ENCODE measurements at regions not wholly inside any gene's neighbourhood (a gene's known extent, or its start where the extent isn't known, plus 50 kb on each side); places are given as distances from the start of the nearest gene placed in this dataset.

- Histone ChIP-seq H3K27me3 (ENCODE audit: control insufficient read depth in 2 of 2, insufficient read depth in 2 of 2, low read length in 2 of 2) (no peaks in the 10 kb centered on the region), H4K20me1 (replicated peaks; ENCODE audit: control insufficient read depth, insufficient read depth, low read length) (no peaks in the 10 kb centered on the region), H2AFZ (ENCODE audit: low read depth, low read length) (no peak overlapping the region), H3K79me2 (ENCODE audit: control insufficient read depth, insufficient read depth, low read length) (no peaks in the 10 kb centered on the region), H3K4me3 (no peak overlapping the region), H3K9me3 (replicated peaks; ENCODE audit: control insufficient read depth, insufficient read depth, low read depth, low read length) (no peaks in the 10 kb centered on the region), H3K4me1 (replicated peaks in 1 of 2; ENCODE audit: control insufficient read depth in 2 of 2, insufficient read depth in 2 of 2, low read length in 2 of 2) (no peaks in the 10 kb centered on the region), H3K9me1 (ENCODE audit: control insufficient read depth, insufficient read depth, low read length) (no peaks in the 10 kb centered on the region), H3K27ac (ENCODE audit: extremely low read depth, low read depth, low read length) (no peak overlapping the region), H3K4me2 (ENCODE audit: insufficient read depth, low read length) (no peak overlapping the region), H3K9ac (ENCODE audit: insufficient read depth in 1 of 2, low read depth in 2 of 2, low read length in 2 of 2) (no peak overlapping the region), H3K36me3 (ENCODE audit: control insufficient read depth, insufficient read depth, low read length) (no peaks in the 10 kb centered on the region)
- CTCF ChIA-PET (ENCODE audit: low intra/inter-chr PET ratio) = no interaction called here
- no peak for ATAC-seq
- intact Hi-C loops (cut with micrococcal nuclease) = no loop called here
- DNase-seq (ENCODE audit: extremely low read depth in 1 of 4, low spot score in 3 of 4) = no peak
- in situ Hi-C loops (cut with MboI) = no loop called here
- no TSS peak for BruUV-seq (replicated peaks)
- POLR2A ChIA-PET = no interaction called here
- WGBS (ENCODE audit: insufficient coverage, low coverage, missing lambda C conversion rate) = 0% methylated on average over 3 of the region's 3 CpGs
- no peak for TF ChIP-seq TAF7 (tag; IDR thresholded peaks at IDR 0.05)
- TF ChIP-seq ZNF778 (CRISPR knock-in tag; IDR thresholded peaks at IDR 0.05) = no peak
- TF ChIP-seq ZNF143 (CRISPR knock-in tag; IDR thresholded peaks at IDR 0.05) = no peak
- no peak for TF ChIP-seq DDX20 (tag; IDR thresholded peaks at IDR 0.05; ENCODE audit: low read depth)
- TF ChIP-seq RBM22 (IDR thresholded peaks at IDR 0.05; ENCODE audit: low read depth, low read length, poor library complexity, severe bottlenecking) = no peak
- FAIRE-seq = no peak
Measured at GRCh38 chr2:80703532-80703931, 399.0 kb upstream of the LRRTM1 start.

GRCh38 chr2:80700961-80701360 lies 396.4 kb upstream of the LRRTM1 start:
- BruUV-seq (replicated peaks) = no TSS peak
- no peak for ATAC-seq
- FAIRE-seq = no peak
- H3K27ac ChIP-seq (ENCODE audit: extremely low read depth, low read depth, low read length) = no peak overlapping the region
- intact Hi-C loops (cut with micrococcal nuclease) (no loop called here), in situ Hi-C loops (cut with MboI) (no loop called here)
- CTCF ChIA-PET (ENCODE audit: low intra/inter-chr PET ratio) = no interaction called here
- H3K79me2 ChIP-seq (ENCODE audit: control insufficient read depth, insufficient read depth, low read length) = no peaks in the 10 kb centered on the region
- H3K9me3 ChIP-seq (replicated peaks; ENCODE audit: control insufficient read depth, insufficient read depth, low read depth, low read length) = no peaks in the 10 kb centered on the region
- H4K20me1 ChIP-seq (replicated peaks; ENCODE audit: control insufficient read depth, insufficient read depth, low read length) = no peaks in the 10 kb centered on the region
- H3K9ac ChIP-seq (ENCODE audit: insufficient read depth in 1 of 2, low read depth in 2 of 2, low read length in 2 of 2) = no peak overlapping the region
- H3K4me1 ChIP-seq (replicated peaks in 1 of 2; ENCODE audit: control insufficient read depth in 2 of 2, insufficient read depth in 2 of 2, low read length in 2 of 2) = no peaks in the 10 kb centered on the region
- POLR2A ChIA-PET = no interaction called here
- H3K36me3 ChIP-seq (ENCODE audit: control insufficient read depth, insufficient read depth, low read length) = no peaks in the 10 kb centered on the region
- no peak overlapping the region for H3K4me2 ChIP-seq (ENCODE audit: insufficient read depth, low read length)
- H2AFZ ChIP-seq (ENCODE audit: low read depth, low read length) = no peak overlapping the region
- H3K4me3 ChIP-seq = no peak overlapping the region
- no peaks in the 10 kb centered on the region for H3K9me1 ChIP-seq (ENCODE audit: control insufficient read depth, insufficient read depth, low read length)
- DNase-seq (ENCODE audit: extremely low read depth in 1 of 4, low spot score in 3 of 4) = no peak
- no peaks in the 10 kb centered on the region for H3K27me3 ChIP-seq (ENCODE audit: control insufficient read depth in 2 of 2, insufficient read depth in 2 of 2, low read length in 2 of 2)
- TF ChIP-seq KHSRP (IDR thresholded peaks at IDR 0.05) (no peak), PURB (CRISPR knock-in tag; IDR thresholded peaks at IDR 0.05; ENCODE audit: low read depth) (no peak), ZNF197 (CRISPR knock-in tag; IDR thresholded peaks at IDR 0.05; ENCODE audit: low read depth) (no peak), CXXC5 (CRISPR knock-in tag; IDR thresholded peaks at IDR 0.05) (no peak), PHF21A (IDR thresholded peaks at IDR 0.05; ENCODE audit: borderline replicate concordance, low read depth) (no peak), MED1 (CRISPR knock-in tag; IDR thresholded peaks at IDR 0.05; ENCODE audit: borderline replicate concordance) (no peak), MEF2D (tag; conservative IDR thresholded peaks at IDR 0.05; ENCODE audit: low read depth) (no peak), ZNF75A (CRISPR knock-in tag; IDR thresholded peaks at IDR 0.05) (no peak), PTTG1 (tag; IDR thresholded peaks at IDR 0.05; ENCODE audit: low read depth) (no peak), BDP1 (IDR thresholded peaks at IDR 0.05; ENCODE audit: insufficient read depth, insufficient read length) (no peak), DACH1 (IDR thresholded peaks at IDR 0.05; ENCODE audit: partially characterized antibody) (no peak)
- TF ChIP-seq, protein P1, sequence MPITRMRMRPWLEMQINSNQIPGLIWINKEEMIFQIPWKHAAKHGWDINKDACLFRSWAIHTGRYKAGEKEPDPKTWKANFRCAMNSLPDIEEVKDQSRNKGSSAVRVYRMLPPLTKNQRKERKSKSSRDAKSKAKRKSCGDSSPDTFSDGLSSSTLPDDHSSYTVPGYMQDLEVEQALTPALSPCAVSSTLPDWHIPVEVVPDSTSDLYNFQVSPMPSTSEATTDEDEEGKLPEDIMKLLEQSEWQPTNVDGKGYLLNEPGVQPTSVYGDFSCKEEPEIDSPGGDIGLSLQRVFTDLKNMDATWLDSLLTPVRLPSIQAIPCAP (CRISPR knock-in tag; IDR thresholded peaks at IDR 0.05; ENCODE audit: borderline replicate concordance) = no peak
- TF ChIP-seq, protein P2, sequence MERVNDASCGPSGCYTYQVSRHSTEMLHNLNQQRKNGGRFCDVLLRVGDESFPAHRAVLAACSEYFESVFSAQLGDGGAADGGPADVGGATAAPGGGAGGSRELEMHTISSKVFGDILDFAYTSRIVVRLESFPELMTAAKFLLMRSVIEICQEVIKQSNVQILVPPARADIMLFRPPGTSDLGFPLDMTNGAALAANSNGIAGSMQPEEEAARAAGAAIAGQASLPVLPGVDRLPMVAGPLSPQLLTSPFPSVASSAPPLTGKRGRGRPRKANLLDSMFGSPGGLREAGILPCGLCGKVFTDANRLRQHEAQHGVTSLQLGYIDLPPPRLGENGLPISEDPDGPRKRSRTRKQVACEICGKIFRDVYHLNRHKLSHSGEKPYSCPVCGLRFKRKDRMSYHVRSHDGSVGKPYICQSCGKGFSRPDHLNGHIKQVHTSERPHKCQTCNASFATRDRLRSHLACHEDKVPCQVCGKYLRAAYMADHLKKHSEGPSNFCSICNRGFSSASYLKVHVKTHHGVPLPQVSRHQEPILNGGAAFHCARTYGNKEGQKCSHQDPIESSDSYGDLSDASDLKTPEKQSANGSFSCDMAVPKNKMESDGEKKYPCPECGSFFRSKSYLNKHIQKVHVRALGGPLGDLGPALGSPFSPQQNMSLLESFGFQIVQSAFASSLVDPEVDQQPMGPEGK (CRISPR knock-in tag; IDR thresholded peaks at IDR 0.05; ENCODE audit: borderline replicate concordance) = no peak
